Astrocyte of the spinal cord (primary cell): ENCODE measurements at regions not wholly inside any gene's neighbourhood (a gene's known extent, or its start where the extent isn't known, plus 50 kb on each side); places are given as distances from the start of the nearest gene placed in this dataset.

Experiments used
- DNase-seq: peaks from one replicate; pipeline ENCODE4 v3.0.0; 2011; ENCODE audit warnings: low read depth, low spot score
- H3K4me3 ChIP-seq: 2 replicates; pipeline ENCODE4 v1.5.1; 2011; ENCODE audit warnings: low read depth, mild to moderate bottlenecking, low read length, moderate library complexity
- CTCF ChIP-seq: IDR thresholded peaks from 2 replicates; pipeline ENCODE4 v1.5.1; 2012; ENCODE audit warnings: low read depth, mild to moderate bottlenecking, low read length, inconsistent platforms
- in situ Hi-C: cut with HindIII; loops from 2 replicates; pipeline ENCODE4 v1.10.0; 2017; ENCODE audit warnings: low sequenced_read_pairs

- TF ChIP-seq CTCF = no peak
- DNase-seq = peak; percentile 52
- in situ Hi-C loops = no loop called here
Observed at GRCh38 chr2:120791962-120792297, 56.3 kb downstream of the GLI2 start.

GRCh38 chr2:120793682-120794403 is 58.2 kb downstream of the GLI2 start:
- in situ Hi-C loops = no loop called here
- H3K4me3 ChIP-seq = no peak overlapping the region
- no peak for TF ChIP-seq CTCF
- DNase-seq = no peak

More at GRCh38 chr2:120791962-120792297, 56.3 kb downstream of the GLI2 start:
- H3K4me3 ChIP-seq = no peak overlapping the region

GRCh38 chr2:120794716-120795115 is 59.0 kb downstream of the GLI2 start:
- no peak overlapping the region for H3K4me3 ChIP-seq
- TF ChIP-seq CTCF = no peak
- in situ Hi-C loops = no loop called here
- DNase-seq = no peak

- TF ChIP-seq CTCF = no peak
- in situ Hi-C loops = no loop called here
- no peak overlapping the region for H3K4me3 ChIP-seq
- DNase-seq = no peak
Observed at GRCh38 chr2:120796094-120796493, 60.4 kb downstream of the GLI2 start.

DNA sequence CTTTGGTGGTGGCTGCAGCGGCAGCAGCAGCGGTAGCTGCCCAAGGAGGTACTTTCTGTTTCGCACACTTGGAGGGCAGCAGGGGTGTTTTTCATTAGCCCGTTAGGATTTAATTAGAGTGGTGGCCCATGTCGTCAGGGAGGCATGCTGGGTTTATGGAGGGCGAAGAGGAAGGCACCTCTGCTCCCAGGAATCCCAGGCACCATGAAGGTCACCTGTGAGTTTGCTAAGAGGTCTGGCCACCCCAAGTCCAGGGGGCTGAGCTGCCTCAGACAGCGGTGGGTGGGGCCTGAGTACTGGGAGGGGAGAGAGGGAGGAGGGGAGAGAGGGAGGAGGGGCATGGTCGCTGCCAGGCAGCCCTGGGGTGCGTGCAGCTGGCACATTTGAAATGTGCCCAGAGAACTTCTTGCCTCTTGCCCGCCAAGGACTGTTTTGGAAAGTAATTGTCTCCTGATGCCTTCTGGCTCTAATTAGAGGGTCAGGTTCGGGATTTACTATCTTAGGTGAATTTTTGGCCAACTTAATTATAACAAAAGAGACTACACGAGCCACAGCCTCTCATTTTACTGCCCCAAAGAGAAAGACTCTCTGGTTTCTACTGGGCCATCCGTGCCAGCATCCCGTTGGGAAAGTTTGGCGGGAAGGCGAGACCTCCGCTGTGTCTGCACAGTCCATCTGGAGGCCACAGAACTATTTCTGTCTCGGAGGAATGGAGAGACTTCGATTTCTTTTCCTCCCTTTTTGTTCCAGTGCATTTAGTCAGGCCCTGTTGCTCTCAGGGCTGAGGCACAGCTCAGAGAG is 62.0 kb downstream of the GLI2 start:
- in situ Hi-C loops = no loop called here
- no peak overlapping the region for H3K4me3 ChIP-seq
- DNase-seq = no peak
- no peak for TF ChIP-seq CTCF

- in situ Hi-C loops = no loop called here
- no peak overlapping the region for H3K4me3 ChIP-seq
- no peak for TF ChIP-seq CTCF
- DNase-seq = no peak
Observed at GRCh38 chr2:120798567-120799247, 63.0 kb downstream of the GLI2 start.
